ENCODE measurements at regions not wholly inside any gene's neighbourhood (a gene's known extent, or its start where the extent isn't known, plus 50 kb on each side); places are given as distances from the start of the nearest gene placed in this dataset.
"Not testable (repeated sequence)": the region's sequence is repeated elsewhere in the genome, so short reads cannot be mapped to it uniquely, and the experiment has no call there.

DNA sequence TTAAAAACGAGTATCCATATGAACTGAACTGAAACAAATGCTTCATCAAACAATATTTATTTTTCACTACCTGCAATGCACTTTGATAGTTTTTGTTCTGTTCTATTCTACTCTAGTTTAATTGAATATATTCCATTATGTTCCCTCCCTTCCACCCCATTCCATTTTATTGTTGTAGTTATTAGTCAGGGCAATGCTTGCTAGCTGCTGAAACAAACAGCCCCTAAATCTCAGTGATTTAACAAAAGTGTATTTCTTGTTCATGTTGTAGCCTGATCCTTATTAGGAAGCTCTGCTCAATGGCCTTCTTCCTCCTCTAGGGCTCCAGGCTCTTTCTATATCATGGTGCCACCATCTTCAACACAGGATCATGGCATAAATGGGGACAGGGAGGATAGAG, 122.3 kb upstream of the RAI2 start:
- ATAC-seq, result no peak
- Histone ChIP-seq H3K27ac (no peak overlapping the region), H3K4me3 (no peak overlapping the region), H3K27me3 (no peaks in the 10 kb centered on the region), H3K36me3 (no peaks in the 10 kb centered on the region), H3K4me1 (no peaks in the 10 kb centered on the region), H3K9me3 (peaks cover 0 to 19% (median 0%) of the 10 kb centered on the region in 12 donors)
- DNase-seq, result no peak
- 26 to 42% (median 36%) methylated on average over 1 of the region's 1 CpG for WGBS, 4 donors
- TF ChIP-seq POLR2A (IDR thresholded peaks at IDR 0.05), result no peak
- TF ChIP-seq, protein P1, sequence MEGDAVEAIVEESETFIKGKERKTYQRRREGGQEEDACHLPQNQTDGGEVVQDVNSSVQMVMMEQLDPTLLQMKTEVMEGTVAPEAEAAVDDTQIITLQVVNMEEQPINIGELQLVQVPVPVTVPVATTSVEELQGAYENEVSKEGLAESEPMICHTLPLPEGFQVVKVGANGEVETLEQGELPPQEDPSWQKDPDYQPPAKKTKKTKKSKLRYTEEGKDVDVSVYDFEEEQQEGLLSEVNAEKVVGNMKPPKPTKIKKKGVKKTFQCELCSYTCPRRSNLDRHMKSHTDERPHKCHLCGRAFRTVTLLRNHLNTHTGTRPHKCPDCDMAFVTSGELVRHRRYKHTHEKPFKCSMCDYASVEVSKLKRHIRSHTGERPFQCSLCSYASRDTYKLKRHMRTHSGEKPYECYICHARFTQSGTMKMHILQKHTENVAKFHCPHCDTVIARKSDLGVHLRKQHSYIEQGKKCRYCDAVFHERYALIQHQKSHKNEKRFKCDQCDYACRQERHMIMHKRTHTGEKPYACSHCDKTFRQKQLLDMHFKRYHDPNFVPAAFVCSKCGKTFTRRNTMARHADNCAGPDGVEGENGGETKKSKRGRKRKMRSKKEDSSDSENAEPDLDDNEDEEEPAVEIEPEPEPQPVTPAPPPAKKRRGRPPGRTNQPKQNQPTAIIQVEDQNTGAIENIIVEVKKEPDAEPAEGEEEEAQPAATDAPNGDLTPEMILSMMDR (IDR thresholded peaks at IDR 0.05), result no peak
- intact Hi-C loops (cut with DNase I), result no loop called here

DNA sequence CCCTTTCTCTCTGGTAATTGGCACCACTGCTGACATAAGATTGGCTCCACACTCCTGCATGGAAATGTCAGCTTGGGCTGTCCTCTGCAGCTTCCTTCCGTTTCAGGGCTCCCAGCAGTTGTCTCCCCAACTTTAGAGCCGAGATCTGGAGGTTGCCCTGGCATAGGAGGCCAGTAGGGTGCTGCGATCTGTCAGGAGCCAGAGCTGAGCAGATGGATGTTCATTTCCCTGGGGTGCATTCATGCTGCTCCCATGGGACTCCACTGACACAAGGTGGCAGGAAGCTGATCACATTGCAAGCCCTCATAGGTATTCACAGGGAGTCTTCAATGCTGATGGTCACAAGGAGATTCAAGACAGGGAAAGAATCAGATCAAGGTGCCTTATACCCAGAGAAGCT, 116.6 kb upstream of the RAI2 start:
- no peak for DNase-seq
- 63 to 73% (median 70%) methylated on average over 3 of the region's 3 CpGs for WGBS, 4 donors

DNA sequence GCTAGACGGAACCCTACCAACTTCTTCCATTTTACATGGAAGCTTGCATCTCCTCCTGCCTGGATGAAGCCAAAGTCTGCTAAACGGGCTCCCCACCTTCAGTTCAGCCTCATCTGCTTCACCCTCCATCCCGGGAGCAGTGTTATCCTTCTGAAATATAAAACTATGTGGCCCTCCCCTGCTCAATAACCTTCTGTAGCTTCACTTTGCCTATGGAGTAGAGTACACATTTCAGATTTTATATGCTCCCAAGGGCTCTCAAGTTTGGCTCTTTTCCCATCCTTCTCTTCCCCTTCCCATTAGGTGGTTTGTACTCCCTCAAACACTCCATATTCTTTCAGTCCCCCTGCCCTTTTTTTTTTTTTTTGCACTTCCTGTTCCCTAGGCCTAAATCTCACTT, 115.9 kb upstream of the RAI2 start:
- intact Hi-C loops (cut with DNase I), result no loop called here
- DNase-seq (no peak), ATAC-seq (no peak)
- 44 to 79% (median 60%) methylated on average over 3 of the region's 3 CpGs for WGBS, 4 donors
- Histone ChIP-seq H3K9me3 (peaks cover 0 to 12% (median 0%) of the 10 kb centered on the region in 12 donors), H3K27ac (no peak overlapping the region), H3K4me3 (no peak overlapping the region), H3K36me3 (no peaks in the 10 kb centered on the region), H3K27me3 (peaks cover 0 to 5% (median 0%) of the 10 kb centered on the region in 9 donors), H3K4me1 (no peaks in the 10 kb centered on the region)
- TF ChIP-seq POLR2A (IDR thresholded peaks at IDR 0.05), result no peak

More for the DNA sequence above, 116.6 kb upstream of the RAI2 start:
- Histone ChIP-seq H3K36me3 (no peaks in the 10 kb centered on the region), H3K27ac (no peak overlapping the region), H3K4me1 (no peaks in the 10 kb centered on the region), H3K9me3 (peaks cover 0 to 12% (median 0%) of the 10 kb centered on the region in 12 donors), H3K4me3 (no peak overlapping the region), H3K27me3 (peaks cover 0 to 5% (median 0%) of the 10 kb centered on the region in 9 donors)
- no peak for ATAC-seq
- no peak for TF ChIP-seq POLR2A (IDR thresholded peaks at IDR 0.05)
- TF ChIP-seq, protein P1 (IDR thresholded peaks at IDR 0.05), result no peak
- intact Hi-C loops (cut with DNase I), result no loop called here

DNA sequence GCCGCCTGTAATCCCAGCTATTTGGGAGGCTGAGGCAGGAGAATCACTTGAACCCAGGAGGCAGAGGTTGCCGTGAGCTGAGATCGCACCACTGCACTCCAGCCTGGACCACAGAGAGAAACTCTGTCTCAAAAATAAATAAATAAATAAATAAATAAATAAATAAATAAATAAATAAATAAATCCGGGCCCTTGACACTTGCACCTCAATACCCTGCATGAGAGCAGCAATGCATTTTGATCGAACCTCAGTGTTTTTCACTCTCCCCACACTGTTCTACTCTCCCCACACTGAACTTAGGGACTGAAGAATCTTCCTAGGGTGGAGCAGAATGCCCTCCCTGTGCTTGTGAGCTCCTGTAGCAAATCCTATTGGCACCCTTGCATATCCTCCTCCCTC, 114.3 kb upstream of the RAI2 start:
- H3K9me3 ChIP-seq, result peaks cover 0 to 12% (median 0%) of the 10 kb centered on the region in 12 donors
- H3K27ac ChIP-seq; H3K4me3 ChIP-seq; H3K36me3 ChIP-seq; intact Hi-C loops (cut with DNase I); ATAC-seq; DNase-seq; H3K27me3 ChIP-seq; H3K4me1 ChIP-seq: not testable (repeated sequence)
- WGBS, 4 donors, result 81 to 92% (median 87%) methylated on average over 5 of the region's 5 CpGs

DNA sequence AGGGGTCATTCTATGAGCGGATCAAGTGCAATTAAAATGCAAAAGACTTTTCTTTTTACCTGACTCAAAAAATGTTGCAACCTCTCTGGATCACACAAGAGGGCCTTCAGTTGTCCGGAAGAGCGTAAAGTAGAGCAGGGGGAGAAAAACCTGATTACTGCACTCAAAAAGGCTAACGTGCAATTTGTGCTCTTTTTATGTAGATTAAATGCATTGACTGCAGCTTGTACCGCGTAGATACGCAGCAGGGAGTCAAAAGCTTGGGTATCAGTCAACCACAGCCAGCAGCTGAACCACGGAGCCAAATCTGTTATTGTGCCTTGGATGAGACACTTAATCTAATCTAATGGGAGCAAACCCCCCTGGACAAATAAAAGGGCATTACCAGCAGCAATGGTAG, 107.3 kb upstream of the RAI2 start:
- TF ChIP-seq, protein P1 (IDR thresholded peaks at IDR 0.05), result no peak
- no peak for TF ChIP-seq POLR2A (IDR thresholded peaks at IDR 0.05)
- intact Hi-C loops (cut with DNase I), result no loop called here
- no peak for ATAC-seq
- DNase-seq, result no peak
- H3K4me1 ChIP-seq, result no peaks in the 10 kb centered on the region
- no peaks in the 10 kb centered on the region for H3K36me3 ChIP-seq
- WGBS, 4 donors, result 45 to 61% (median 54%) methylated on average over 8 of the region's 8 CpGs
- H3K4me3 ChIP-seq, result no peak overlapping the region
- peaks cover 0 to 13% (median 0%) of the 10 kb centered on the region in 9 donors for H3K27me3 ChIP-seq
- no peak overlapping the region for H3K27ac ChIP-seq
- H3K9me3 ChIP-seq, result no peaks in the 10 kb centered on the region
